ENCODE measurements at regions not wholly inside any gene's neighbourhood (a gene's known extent, or its start where the extent isn't known, plus 50 kb on each side); places are given as distances from the start of the nearest gene placed in this dataset.

DNA sequence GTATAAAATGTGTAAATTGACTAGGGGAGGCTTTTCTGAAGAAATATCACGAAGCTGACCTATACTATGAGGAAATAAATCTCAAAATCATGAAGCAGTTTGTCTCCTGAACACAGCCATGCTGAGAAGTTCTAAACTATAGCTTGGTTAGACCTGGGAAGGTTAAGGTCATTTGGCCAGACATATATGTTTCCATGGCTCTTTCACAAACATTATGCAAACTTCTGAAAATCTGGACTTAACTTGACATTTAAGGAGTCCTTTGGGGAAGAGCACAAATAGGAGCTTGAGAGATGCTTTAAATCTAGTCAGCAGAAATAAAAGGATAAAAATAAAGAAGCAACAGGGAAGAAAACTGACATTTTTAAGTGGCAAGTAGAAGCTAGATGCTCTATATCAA lies 115.9 kb upstream of the MEOX2 start:
- H3K36me3 Mint-ChIP-seq (ENCODE audit: low read depth) = no peaks in the 10 kb centered on the region
- H3K4me1 Mint-ChIP-seq = peaks cover 5% of the 10 kb centered on the region; the same call in 2 of the 3 replicates

More for the DNA sequence above, 115.9 kb upstream of the MEOX2 start:
- ATAC-seq (no peak), DNase-seq (ENCODE audit: low spot score) (no peak)
- Histone ChIP-seq H3K27me3 (ENCODE audit: insufficient read depth) (no peaks in the 10 kb centered on the region), H3K4me2 (no peak overlapping the region), H3F3A (replicated peaks; ENCODE audit: low read depth) (no peaks in the 10 kb centered on the region), H4K20me1 (replicated peaks; ENCODE audit: insufficient read depth) (no peaks in the 10 kb centered on the region), H3K27ac (ENCODE audit: low read depth) (no peak overlapping the region), H3K9me2 (ENCODE audit: insufficient read depth) (no peaks in the 10 kb centered on the region), H2AFZ (no peak overlapping the region), H3K4me3 (no peak overlapping the region), H3K79me2 (replicated peaks; ENCODE audit: insufficient read depth) (no peaks in the 10 kb centered on the region), H3K36me3 (ENCODE audit: insufficient read depth) (no peaks in the 10 kb centered on the region), H3K4me1 (ENCODE audit: insufficient read depth) (no peaks in the 10 kb centered on the region)
- peaks cover 2% of the 10 kb centered on the region for H3K27me3 Mint-ChIP-seq (ENCODE audit: insufficient read depth, low read depth, poor library complexity)
- no peak overlapping the region for H3K4me3 Mint-ChIP-seq
- TF ChIP-seq JUNB (IDR thresholded peaks at IDR 0.05; ENCODE audit: unreplicated experiment) (no peak), EZH2phosphoT487 (IDR thresholded peaks at IDR 0.05; ENCODE audit: unreplicated experiment) (no peak), EZH2 (IDR thresholded peaks at IDR 0.05; ENCODE audit: low read depth, unreplicated experiment) (no peak), ZNF331 (CRISPR knock-in tag; IDR thresholded peaks at IDR 0.05; ENCODE audit: low read depth) (no peak), POLR2AphosphoS5 (IDR thresholded peaks at IDR 0.05; ENCODE audit: low read depth) (no peak), NANOG (IDR thresholded peaks at IDR 0.05; ENCODE audit: borderline replicate concordance) (no peak), CREB1 (CRISPR knock-in tag; IDR thresholded peaks at IDR 0.05; ENCODE audit: low read depth) (no peak), STAT1 (IDR thresholded peaks at IDR 0.05; ENCODE audit: unreplicated experiment) (no peak), ZNF114 (CRISPR knock-in tag; IDR thresholded peaks at IDR 0.05) (no peak)
- TF ChIP-seq, protein P1, sequence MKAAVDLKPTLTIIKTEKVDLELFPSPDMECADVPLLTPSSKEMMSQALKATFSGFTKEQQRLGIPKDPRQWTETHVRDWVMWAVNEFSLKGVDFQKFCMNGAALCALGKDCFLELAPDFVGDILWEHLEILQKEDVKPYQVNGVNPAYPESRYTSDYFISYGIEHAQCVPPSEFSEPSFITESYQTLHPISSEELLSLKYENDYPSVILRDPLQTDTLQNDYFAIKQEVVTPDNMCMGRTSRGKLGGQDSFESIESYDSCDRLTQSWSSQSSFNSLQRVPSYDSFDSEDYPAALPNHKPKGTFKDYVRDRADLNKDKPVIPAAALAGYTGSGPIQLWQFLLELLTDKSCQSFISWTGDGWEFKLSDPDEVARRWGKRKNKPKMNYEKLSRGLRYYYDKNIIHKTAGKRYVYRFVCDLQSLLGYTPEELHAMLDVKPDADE (IDR thresholded peaks at IDR 0.05) = no peak
- TF ChIP-seq, protein P2, sequence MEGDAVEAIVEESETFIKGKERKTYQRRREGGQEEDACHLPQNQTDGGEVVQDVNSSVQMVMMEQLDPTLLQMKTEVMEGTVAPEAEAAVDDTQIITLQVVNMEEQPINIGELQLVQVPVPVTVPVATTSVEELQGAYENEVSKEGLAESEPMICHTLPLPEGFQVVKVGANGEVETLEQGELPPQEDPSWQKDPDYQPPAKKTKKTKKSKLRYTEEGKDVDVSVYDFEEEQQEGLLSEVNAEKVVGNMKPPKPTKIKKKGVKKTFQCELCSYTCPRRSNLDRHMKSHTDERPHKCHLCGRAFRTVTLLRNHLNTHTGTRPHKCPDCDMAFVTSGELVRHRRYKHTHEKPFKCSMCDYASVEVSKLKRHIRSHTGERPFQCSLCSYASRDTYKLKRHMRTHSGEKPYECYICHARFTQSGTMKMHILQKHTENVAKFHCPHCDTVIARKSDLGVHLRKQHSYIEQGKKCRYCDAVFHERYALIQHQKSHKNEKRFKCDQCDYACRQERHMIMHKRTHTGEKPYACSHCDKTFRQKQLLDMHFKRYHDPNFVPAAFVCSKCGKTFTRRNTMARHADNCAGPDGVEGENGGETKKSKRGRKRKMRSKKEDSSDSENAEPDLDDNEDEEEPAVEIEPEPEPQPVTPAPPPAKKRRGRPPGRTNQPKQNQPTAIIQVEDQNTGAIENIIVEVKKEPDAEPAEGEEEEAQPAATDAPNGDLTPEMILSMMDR (conservative IDR thresholded peaks at IDR 0.05; ENCODE audit: low read depth in 2 of 2) = no peak
- TF ChIP-seq, protein P3, sequence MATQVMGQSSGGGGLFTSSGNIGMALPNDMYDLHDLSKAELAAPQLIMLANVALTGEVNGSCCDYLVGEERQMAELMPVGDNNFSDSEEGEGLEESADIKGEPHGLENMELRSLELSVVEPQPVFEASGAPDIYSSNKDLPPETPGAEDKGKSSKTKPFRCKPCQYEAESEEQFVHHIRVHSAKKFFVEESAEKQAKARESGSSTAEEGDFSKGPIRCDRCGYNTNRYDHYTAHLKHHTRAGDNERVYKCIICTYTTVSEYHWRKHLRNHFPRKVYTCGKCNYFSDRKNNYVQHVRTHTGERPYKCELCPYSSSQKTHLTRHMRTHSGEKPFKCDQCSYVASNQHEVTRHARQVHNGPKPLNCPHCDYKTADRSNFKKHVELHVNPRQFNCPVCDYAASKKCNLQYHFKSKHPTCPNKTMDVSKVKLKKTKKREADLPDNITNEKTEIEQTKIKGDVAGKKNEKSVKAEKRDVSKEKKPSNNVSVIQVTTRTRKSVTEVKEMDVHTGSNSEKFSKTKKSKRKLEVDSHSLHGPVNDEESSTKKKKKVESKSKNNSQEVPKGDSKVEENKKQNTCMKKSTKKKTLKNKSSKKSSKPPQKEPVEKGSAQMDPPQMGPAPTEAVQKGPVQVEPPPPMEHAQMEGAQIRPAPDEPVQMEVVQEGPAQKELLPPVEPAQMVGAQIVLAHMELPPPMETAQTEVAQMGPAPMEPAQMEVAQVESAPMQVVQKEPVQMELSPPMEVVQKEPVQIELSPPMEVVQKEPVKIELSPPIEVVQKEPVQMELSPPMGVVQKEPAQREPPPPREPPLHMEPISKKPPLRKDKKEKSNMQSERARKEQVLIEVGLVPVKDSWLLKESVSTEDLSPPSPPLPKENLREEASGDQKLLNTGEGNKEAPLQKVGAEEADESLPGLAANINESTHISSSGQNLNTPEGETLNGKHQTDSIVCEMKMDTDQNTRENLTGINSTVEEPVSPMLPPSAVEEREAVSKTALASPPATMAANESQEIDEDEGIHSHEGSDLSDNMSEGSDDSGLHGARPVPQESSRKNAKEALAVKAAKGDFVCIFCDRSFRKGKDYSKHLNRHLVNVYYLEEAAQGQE (IDR thresholded peaks at IDR 0.05; ENCODE audit: unreplicated experiment) = no peak
- TF ChIP-seq, protein P4, sequence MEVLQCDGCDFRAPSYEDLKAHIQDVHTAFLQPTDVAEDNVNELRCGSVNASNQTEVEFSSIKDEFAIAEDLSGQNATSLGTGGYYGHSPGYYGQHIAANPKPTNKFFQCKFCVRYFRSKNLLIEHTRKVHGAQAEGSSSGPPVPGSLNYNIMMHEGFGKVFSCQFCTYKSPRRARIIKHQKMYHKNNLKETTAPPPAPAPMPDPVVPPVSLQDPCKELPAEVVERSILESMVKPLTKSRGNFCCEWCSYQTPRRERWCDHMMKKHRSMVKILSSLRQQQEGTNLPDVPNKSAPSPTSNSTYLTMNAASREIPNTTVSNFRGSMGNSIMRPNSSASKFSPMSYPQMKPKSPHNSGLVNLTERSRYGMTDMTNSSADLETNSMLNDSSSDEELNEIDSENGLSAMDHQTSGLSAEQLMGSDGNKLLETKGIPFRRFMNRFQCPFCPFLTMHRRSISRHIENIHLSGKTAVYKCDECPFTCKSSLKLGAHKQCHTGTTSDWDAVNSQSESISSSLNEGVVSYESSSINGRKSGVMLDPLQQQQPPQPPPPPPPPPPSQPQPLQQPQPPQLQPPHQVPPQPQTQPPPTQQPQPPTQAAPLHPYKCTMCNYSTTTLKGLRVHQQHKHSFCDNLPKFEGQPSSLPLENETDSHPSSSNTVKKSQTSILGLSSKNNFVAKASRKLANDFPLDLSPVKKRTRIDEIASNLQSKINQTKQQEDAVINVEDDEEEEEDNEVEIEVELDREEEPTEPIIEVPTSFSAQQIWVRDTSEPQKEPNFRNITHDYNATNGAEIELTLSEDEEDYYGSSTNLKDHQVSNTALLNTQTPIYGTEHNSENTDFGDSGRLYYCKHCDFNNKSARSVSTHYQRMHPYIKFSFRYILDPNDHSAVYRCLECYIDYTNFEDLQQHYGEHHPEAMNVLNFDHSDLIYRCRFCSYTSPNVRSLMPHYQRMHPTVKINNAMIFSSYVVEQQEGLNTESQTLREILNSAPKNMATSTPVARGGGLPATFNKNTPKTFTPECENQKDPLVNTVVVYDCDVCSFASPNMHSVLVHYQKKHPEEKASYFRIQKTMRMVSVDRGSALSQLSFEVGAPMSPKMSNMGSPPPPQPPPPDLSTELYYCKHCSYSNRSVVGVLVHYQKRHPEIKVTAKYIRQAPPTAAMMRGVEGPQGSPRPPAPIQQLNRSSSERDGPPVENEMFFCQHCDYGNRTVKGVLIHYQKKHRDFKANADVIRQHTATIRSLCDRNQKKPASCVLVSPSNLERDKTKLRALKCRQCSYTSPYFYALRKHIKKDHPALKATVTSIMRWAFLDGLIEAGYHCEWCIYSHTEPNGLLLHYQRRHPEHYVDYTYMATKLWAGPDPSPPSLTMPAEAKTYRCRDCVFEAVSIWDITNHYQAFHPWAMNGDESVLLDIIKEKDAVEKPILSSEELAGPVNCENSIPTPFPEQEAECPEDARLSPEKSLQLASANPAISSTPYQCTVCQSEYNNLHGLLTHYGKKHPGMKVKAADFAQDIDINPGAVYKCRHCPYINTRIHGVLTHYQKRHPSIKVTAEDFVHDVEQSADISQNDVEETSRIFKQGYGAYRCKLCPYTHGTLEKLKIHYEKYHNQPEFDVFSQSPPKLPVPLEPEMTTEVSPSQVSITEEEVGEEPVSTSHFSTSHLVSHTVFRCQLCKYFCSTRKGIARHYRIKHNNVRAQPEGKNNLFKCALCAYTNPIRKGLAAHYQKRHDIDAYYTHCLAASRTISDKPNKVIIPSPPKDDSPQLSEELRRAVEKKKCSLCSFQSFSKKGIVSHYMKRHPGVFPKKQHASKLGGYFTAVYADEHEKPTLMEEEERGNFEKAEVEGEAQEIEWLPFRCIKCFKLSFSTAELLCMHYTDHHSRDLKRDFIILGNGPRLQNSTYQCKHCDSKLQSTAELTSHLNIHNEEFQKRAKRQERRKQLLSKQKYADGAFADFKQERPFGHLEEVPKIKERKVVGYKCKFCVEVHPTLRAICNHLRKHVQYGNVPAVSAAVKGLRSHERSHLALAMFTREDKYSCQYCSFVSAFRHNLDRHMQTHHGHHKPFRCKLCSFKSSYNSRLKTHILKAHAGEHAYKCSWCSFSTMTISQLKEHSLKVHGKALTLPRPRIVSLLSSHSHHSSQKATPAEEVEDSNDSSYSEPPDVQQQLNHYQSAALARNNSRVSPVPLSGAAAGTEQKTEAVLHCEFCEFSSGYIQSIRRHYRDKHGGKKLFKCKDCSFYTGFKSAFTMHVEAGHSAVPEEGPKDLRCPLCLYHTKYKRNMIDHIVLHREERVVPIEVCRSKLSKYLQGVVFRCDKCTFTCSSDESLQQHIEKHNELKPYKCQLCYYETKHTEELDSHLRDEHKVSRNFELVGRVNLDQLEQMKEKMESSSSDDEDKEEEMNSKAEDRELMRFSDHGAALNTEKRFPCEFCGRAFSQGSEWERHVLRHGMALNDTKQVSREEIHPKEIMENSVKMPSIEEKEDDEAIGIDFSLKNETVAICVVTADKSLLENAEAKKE (CRISPR knock-in tag; IDR thresholded peaks at IDR 0.05) = no peak
- H3K9me3 Mint-ChIP-seq = no peaks in the 10 kb centered on the region
- H3K27ac Mint-ChIP-seq = no peak overlapping the region

All from GM23338 (cell line).